Fibroblast of lung (primary cell): ENCODE measurements at regions not wholly inside any gene's neighbourhood (a gene's known extent, or its start where the extent isn't known, plus 50 kb on each side); places are given as distances from the start of the nearest gene placed in this dataset.

Source experiments
- EZH2 ChIP-seq: IDR thresholded peaks from 2 replicates; pipeline ENCODE4 v1.5.1; 2012; ENCODE audit warnings: low read length, control low read depth, mild to moderate bottlenecking; ENCODE audit errors: missing control alignments
- TF ChIP-seq, protein P1 (sequence below), 2 donors: IDR thresholded peaks in 1 of 2; conservative IDR thresholded peaks in 1 of 2; 1 replicate in 1 of 2; 2 replicates in 1 of 2; pipeline ENCODE4 v1.5.1; 2011 to 2012; ENCODE audit warnings: low read length in 2 of 2, control low read depth in 1 of 2, inconsistent platforms in 1 of 2, low read depth in 1 of 2, mild to moderate bottlenecking in 1 of 2

DNA sequence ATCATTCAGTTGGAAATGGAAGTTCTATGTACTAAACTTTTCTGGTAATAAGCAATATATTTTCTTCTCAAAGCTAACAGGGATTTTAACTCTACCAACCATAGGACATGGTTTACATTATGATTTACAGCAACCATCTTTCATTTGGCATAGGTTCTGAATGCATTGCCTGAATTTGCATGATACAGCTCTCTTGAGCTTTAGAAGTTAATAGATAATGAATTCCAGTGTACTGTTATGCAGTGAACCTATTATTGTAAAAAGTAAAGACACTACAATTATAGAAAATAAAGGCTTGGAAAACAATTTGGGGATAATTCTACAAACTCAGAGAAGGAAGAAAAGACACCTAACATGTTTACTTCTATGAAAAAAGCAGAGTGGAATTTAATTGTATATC lies 182.0 kb downstream of the GRB14 start:
- TF ChIP-seq, protein P1, sequence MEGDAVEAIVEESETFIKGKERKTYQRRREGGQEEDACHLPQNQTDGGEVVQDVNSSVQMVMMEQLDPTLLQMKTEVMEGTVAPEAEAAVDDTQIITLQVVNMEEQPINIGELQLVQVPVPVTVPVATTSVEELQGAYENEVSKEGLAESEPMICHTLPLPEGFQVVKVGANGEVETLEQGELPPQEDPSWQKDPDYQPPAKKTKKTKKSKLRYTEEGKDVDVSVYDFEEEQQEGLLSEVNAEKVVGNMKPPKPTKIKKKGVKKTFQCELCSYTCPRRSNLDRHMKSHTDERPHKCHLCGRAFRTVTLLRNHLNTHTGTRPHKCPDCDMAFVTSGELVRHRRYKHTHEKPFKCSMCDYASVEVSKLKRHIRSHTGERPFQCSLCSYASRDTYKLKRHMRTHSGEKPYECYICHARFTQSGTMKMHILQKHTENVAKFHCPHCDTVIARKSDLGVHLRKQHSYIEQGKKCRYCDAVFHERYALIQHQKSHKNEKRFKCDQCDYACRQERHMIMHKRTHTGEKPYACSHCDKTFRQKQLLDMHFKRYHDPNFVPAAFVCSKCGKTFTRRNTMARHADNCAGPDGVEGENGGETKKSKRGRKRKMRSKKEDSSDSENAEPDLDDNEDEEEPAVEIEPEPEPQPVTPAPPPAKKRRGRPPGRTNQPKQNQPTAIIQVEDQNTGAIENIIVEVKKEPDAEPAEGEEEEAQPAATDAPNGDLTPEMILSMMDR (conservative IDR thresholded peaks at IDR 0.05 in 1 of 2, IDR thresholded peaks at IDR 0.05 in 1 of 2; ENCODE audit: low read depth in 1 of 2, low read length in 2 of 2) = no peak
- TF ChIP-seq EZH2 = no peak
